PC-9 (cell line): ENCODE measurements at regions not wholly inside any gene's neighbourhood (a gene's known extent, or its start where the extent isn't known, plus 50 kb on each side); places are given as distances from the start of the nearest gene placed in this dataset.

ENCODE experiments used
- BruUV-seq: library from RNA; stranded (reverse); fragments of 400-500 nt; replicated peaks from 2 replicates; lab custom pipeline; 2021; lab: Mats Ljungman, UMichigan
- CTCF ChIA-PET: fragments of 300-600 bp; sonication (Branson Sonifier 250); formaldehyde crosslinking; loops from one replicate; lab custom pipeline; 2022; ENCODE audit warnings: antibody characterized with exemption; lab: Charles Lee
- POLR2A ChIA-PET: fragments of 300-600 bp; sonication (Branson Sonifier 250); formaldehyde crosslinking; loops from one replicate; lab custom pipeline; 2022; ENCODE audit warnings: antibody characterized with exemption; ENCODE audit not compliant: unreplicated experiment; lab: Charles Lee
- DNase-seq, 2 experiments: peaks; one replicate each; pipeline versions ENCODE4 v3.0.0 to v3.0.0-alpha.2; 2015 to 2022; ENCODE audit warnings: mixed read lengths in 1 of 2
- H2AFZ ChIP-seq: fragments of 200-600 bp; sonication (generic); 2 replicates; pipeline ENCODE4 v1.8.1; 2017; ENCODE audit warnings: antibody characterized with exemption
- H3F3A ChIP-seq: fragments of 200-600 bp; sonication (generic); 2 replicates; pipeline ENCODE4 v1.8.1; 2017; ENCODE audit warnings: antibody characterized with exemption, mild to moderate bottlenecking, low read depth; ENCODE audit not compliant: insufficient read depth
- H3K27ac ChIP-seq: fragments of 200-600 bp; sonication (generic); 2 replicates; pipeline ENCODE4 v1.6.1; 2016; ENCODE audit warnings: mixed run types
- H3K27me3 ChIP-seq: fragments of 200-600 bp; sonication (generic); 2 replicates; pipeline ENCODE4 v1.6.1; 2016; ENCODE audit warnings: low read depth, mixed run types; ENCODE audit not compliant: insufficient read depth
- H3K36me3 ChIP-seq: fragments of 200-600 bp; sonication (generic); 2 replicates; pipeline ENCODE4 v1.6.1; 2016; ENCODE audit warnings: low read depth, mixed run types
- H3K4me1 ChIP-seq: fragments of 200-600 bp; sonication (generic); replicated peaks from 2 replicates; pipeline ENCODE4 v1.6.1; 2016; ENCODE audit warnings: mixed run types; ENCODE audit not compliant: insufficient read depth
- H3K4me2 ChIP-seq: fragments of 200-600 bp; sonication (generic); 2 replicates; pipeline ENCODE4 v1.6.1; 2017; ENCODE audit warnings: mixed run types
- H3K4me3 ChIP-seq: fragments of 200-600 bp; sonication (generic); 2 replicates; pipeline ENCODE4 v1.6.1; 2016; ENCODE audit warnings: mixed run types
- H3K79me2 ChIP-seq: fragments of 200-600 bp; sonication (generic); 2 replicates; pipeline ENCODE4 v1.6.1; 2017; ENCODE audit warnings: low read depth, mixed run types
- H3K9me2 ChIP-seq: fragments of 200-600 bp; sonication (generic); 2 replicates; pipeline ENCODE4 v1.8.1; 2017; ENCODE audit warnings: mild to moderate bottlenecking; ENCODE audit not compliant: insufficient read depth
- H3K9me3 ChIP-seq: fragments of 200-600 bp; sonication (generic); 2 replicates; pipeline ENCODE4 v1.8.1; 2016; ENCODE audit warnings: low read depth; ENCODE audit not compliant: insufficient read depth
- H4K20me1 ChIP-seq: fragments of 200-600 bp; sonication (generic); 2 replicates; pipeline ENCODE4 v1.8.1; 2017; ENCODE audit not compliant: insufficient read depth
- CTCF ChIP-seq: fragments of 200-600 bp; sonication (generic); conservative IDR thresholded peaks from 2 replicates; pipeline ENCODE4 v1.6.1; 2017; ENCODE audit warnings: mixed run types, antibody characterized with exemption, mild to moderate bottlenecking, moderate library complexity
- EZH2 ChIP-seq: fragments of 200-600 bp; sonication (generic); IDR thresholded peaks from 2 replicates; pipeline ENCODE4 v1.8.0; 2017; ENCODE audit warnings: antibody characterized with exemption, low read depth
- intact Hi-C: fragments of 100-400 bp; cut with micrococcal nuclease; formaldehyde crosslinking; loops from one replicate; pipeline ENCODE4 v1.10.0; 2022; ENCODE audit not compliant: unreplicated experiment

GRCh38 chr12:75744607-75745256 is 233.3 kb upstream of the KRR1 start:
- Histone ChIP-seq H3K9me3 (peaks cover 5% of the 10 kb centered on the region; the same call in 1 of the 2 replicates), H3K9me2 (no peaks in the 10 kb centered on the region), H3K27me3 (no peaks in the 10 kb centered on the region), H3K4me3 (no peak overlapping the region), H3F3A (no peaks in the 10 kb centered on the region), H2AFZ (no peak overlapping the region), H3K79me2 (no peaks in the 10 kb centered on the region), H3K4me1 (no peaks in the 10 kb centered on the region), H4K20me1 (no peaks in the 10 kb centered on the region), H3K4me2 (no peak overlapping the region), H3K36me3 (no peaks in the 10 kb centered on the region), H3K27ac (no peak overlapping the region)
- TF ChIP-seq EZH2 (no peak), CTCF (no peak)
- ChIA-PET CTCF (no interaction called here), POLR2A (interaction anchor here (0.6 kb wide), 2 partner anchors 11 to 86 kb away, joined by 3 to 10 read pairs; no protein-coding TSS in a partner anchor)
- peak in 1 of 2 experiments; percentile 45 for DNase-seq
- BruUV-seq, result no TSS peak
- intact Hi-C loops, result no loop called here

GRCh38 chr12:75742961-75743360 is 231.6 kb upstream of the KRR1 start:
- Histone ChIP-seq H3K4me3 (no peak overlapping the region), H3K79me2 (no peaks in the 10 kb centered on the region), H3K36me3 (no peaks in the 10 kb centered on the region), H3K9me2 (0 out of 2 replicates have a peak, but pooled peaks cover 5% of the 10 kb centered on the region), H3K4me1 (no peaks in the 10 kb centered on the region), H3K4me2 (no peak overlapping the region), H3K27me3 (no peaks in the 10 kb centered on the region), H3F3A (no peaks in the 10 kb centered on the region), H3K9me3 (peaks cover 5% of the 10 kb centered on the region; the same call in 1 of the 2 replicates), H2AFZ (no peak overlapping the region), H4K20me1 (no peaks in the 10 kb centered on the region), H3K27ac (no peak overlapping the region)
- DNase-seq, result no peak
- TF ChIP-seq EZH2, result no peak
- no peak for TF ChIP-seq CTCF
- no TSS peak for BruUV-seq
- CTCF ChIA-PET, result no interaction called here
- POLR2A ChIA-PET, result no interaction called here
- intact Hi-C loops, result no loop called here

- Histone ChIP-seq H3K4me2 (no peak overlapping the region), H3K27me3 (no peaks in the 10 kb centered on the region), H2AFZ (no peak overlapping the region), H3F3A (no peaks in the 10 kb centered on the region), H3K79me2 (no peaks in the 10 kb centered on the region), H3K4me3 (no peak overlapping the region), H3K4me1 (no peaks in the 10 kb centered on the region), H3K9me3 (peaks cover 5% of the 10 kb centered on the region; the same call in 1 of the 2 replicates), H3K9me2 (0 out of 2 replicates have a peak, but pooled peaks cover 5% of the 10 kb centered on the region), H3K27ac (no peak overlapping the region), H3K36me3 (no peaks in the 10 kb centered on the region), H4K20me1 (no peaks in the 10 kb centered on the region)
- DNase-seq, result no peak
- no TSS peak for BruUV-seq
- TF ChIP-seq CTCF, result no peak
- no peak for TF ChIP-seq EZH2
- intact Hi-C loops, result no loop called here
- ChIA-PET POLR2A (no interaction called here), CTCF (no interaction called here)
These were observed 230.6 kb upstream of the KRR1 start for GRCh38 chr12:75742048-75742447.
